ENCODE measurements at regions not wholly inside any gene's neighbourhood (a gene's known extent, or its start where the extent isn't known, plus 50 kb on each side); places are given as distances from the start of the nearest gene placed in this dataset.

GRCh38 chr14:101465795-101466448 is 95.4 kb upstream of the DIO3 start:
- Histone ChIP-seq H3K36me3 (ENCODE audit: control insufficient read depth, insufficient read depth, low read length) (no peaks in the 10 kb centered on the region), H3K27me3 (ENCODE audit: control insufficient read depth, insufficient read depth, low read length) (peaks cover 3% of the 10 kb centered on the region), H3K4me3 (ENCODE audit: low read depth, low read length) (no peak overlapping the region)
- no peak for DNase-seq (ENCODE audit: low read depth)
- no peak for FAIRE-seq
- TF ChIP-seq, protein P1, sequence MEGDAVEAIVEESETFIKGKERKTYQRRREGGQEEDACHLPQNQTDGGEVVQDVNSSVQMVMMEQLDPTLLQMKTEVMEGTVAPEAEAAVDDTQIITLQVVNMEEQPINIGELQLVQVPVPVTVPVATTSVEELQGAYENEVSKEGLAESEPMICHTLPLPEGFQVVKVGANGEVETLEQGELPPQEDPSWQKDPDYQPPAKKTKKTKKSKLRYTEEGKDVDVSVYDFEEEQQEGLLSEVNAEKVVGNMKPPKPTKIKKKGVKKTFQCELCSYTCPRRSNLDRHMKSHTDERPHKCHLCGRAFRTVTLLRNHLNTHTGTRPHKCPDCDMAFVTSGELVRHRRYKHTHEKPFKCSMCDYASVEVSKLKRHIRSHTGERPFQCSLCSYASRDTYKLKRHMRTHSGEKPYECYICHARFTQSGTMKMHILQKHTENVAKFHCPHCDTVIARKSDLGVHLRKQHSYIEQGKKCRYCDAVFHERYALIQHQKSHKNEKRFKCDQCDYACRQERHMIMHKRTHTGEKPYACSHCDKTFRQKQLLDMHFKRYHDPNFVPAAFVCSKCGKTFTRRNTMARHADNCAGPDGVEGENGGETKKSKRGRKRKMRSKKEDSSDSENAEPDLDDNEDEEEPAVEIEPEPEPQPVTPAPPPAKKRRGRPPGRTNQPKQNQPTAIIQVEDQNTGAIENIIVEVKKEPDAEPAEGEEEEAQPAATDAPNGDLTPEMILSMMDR (IDR thresholded peaks at IDR 0.05; ENCODE audit: insufficient read depth, low read length, severe bottlenecking), result no peak

DNA sequence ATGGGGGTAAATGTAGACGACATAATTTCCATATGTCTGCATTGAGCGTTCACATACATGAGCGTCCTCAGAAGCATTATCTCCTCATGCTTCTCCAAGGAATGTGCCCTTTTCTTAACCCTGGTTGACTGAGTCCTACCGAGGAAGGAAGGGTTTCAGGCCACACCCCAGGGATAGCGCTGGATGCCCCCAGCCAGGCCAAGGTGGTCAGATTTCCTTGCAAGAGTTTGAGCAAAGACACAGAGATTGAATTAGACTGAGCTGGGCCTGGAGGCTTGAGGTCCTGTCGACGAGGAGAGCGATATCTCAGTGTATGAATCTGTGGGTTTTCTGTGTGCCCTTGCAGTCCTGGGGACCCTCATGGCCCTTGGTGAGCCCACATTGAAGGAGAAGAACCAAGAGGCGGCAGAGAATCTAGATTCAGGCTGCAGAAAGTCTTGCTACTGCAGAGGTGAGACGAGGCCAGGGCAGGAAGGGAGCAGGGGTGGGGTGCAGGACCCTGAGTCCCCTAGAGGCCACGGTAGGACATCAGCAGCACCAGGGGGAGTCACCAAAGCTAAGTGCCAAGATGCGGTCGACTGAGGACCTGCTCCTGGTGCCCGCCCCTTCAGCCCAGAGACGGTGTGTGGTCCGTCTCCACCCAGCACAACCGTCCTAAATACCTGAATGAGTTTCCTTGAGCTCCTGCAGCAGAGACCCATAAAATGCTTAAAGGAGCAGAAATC is 94.7 kb upstream of the DIO3 start:
- Histone ChIP-seq H3K27me3 (ENCODE audit: control insufficient read depth, insufficient read depth, low read length) (peaks cover 3% of the 10 kb centered on the region), H3K36me3 (ENCODE audit: control insufficient read depth, insufficient read depth, low read length) (no peaks in the 10 kb centered on the region), H3K4me3 (ENCODE audit: low read depth, low read length) (no peak overlapping the region)
- TF ChIP-seq, protein P1 (IDR thresholded peaks at IDR 0.05; ENCODE audit: insufficient read depth, low read length, severe bottlenecking), result no peak
- no peak for DNase-seq (ENCODE audit: low read depth)
- FAIRE-seq, result no peak

DNA sequence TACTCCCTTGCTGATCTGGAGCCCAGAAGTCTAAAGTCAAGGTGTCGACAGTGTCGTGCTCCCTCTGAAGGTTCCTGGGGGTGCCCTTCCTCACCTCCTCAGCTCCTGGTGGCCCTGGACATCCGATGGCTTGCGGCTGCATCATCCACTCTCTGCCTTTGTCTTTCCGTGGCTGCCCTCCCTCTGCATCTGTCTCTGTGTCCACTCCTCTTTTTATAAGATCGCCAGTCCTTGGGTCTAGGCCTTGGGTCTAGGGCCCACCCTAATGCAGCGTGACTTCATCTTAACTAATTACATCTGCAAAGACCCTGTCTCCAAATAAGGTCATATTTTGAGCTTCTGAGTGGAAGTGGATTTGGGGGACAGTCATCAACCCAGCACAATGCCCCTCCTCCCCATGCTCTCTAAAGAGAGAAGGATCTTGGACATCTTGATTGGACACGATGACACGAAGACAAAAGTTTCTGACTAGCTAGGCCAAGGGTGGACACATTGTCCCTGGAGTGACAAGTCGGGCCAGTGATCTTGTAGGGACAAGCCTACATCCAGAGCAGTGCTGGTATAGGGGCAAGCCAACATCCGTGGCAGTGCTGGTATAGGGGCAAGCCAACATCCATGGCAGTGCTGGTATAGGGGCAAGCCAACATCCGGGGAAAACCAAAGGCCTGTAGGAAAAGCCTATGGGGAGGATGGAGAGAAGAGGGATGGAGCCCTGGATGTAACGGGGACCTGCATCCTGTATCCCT is 93.9 kb upstream of the DIO3 start:
- no peak overlapping the region for H3K4me3 ChIP-seq (ENCODE audit: low read depth, low read length)
- TF ChIP-seq, protein P1 (IDR thresholded peaks at IDR 0.05; ENCODE audit: insufficient read depth, low read length, severe bottlenecking), result no peak
- DNase-seq (ENCODE audit: low read depth), result no peak
- H3K27me3 ChIP-seq (ENCODE audit: control insufficient read depth, insufficient read depth, low read length), result peaks cover 1% of the 10 kb centered on the region
- FAIRE-seq, result no peak
- no peaks in the 10 kb centered on the region for H3K36me3 ChIP-seq (ENCODE audit: control insufficient read depth, insufficient read depth, low read length)

- peak; percentile 75 for FAIRE-seq
- TF ChIP-seq, protein P1 (IDR thresholded peaks at IDR 0.05; ENCODE audit: insufficient read depth, low read length, severe bottlenecking), result no peak
- no peak for DNase-seq (ENCODE audit: low read depth)
- H3K4me3 ChIP-seq (ENCODE audit: low read depth, low read length), result no peak overlapping the region
- H3K27me3 ChIP-seq (ENCODE audit: control insufficient read depth, insufficient read depth, low read length), result peaks cover 1% of the 10 kb centered on the region
- no peaks in the 10 kb centered on the region for H3K36me3 ChIP-seq (ENCODE audit: control insufficient read depth, insufficient read depth, low read length)
Observed at GRCh38 chr14:101469382-101470247, 91.7 kb upstream of the DIO3 start.

GRCh38 chr14:101470266-101470665 is 91.0 kb upstream of the DIO3 start:
- no peak overlapping the region for H3K4me3 ChIP-seq (ENCODE audit: low read depth, low read length)
- no peak for FAIRE-seq
- peaks cover 1% of the 10 kb centered on the region for H3K27me3 ChIP-seq (ENCODE audit: control insufficient read depth, insufficient read depth, low read length)
- H3K36me3 ChIP-seq (ENCODE audit: control insufficient read depth, insufficient read depth, low read length), result no peaks in the 10 kb centered on the region
- DNase-seq (ENCODE audit: low read depth), result no peak
- TF ChIP-seq, protein P1 (IDR thresholded peaks at IDR 0.05; ENCODE audit: insufficient read depth, low read length, severe bottlenecking), result no peak

All from bronchial epithelial cell (primary cell).